ENCODE measurements at regions not wholly inside any gene's neighbourhood (a gene's known extent, or its start where the extent isn't known, plus 50 kb on each side); places are given as distances from the start of the nearest gene placed in this dataset.

DNA sequence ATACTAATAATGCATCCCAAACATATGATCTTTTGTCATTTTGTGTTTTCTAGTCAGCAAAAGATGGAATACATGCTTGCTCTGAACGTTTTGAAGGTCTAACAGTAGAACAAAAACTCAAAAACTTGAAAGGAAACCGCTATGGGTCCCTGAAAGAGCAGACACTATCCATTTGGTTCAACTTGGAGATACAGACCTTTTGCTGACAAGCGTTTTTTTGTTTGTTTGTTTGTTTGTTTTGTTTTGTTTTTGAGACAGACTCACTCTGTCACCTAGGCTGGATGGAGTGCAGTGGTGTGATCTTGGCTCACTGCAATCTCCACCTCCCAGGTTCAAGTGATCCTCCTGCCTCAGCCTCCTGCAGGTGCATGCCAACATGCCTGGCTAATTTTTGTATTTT is 644.3 kb upstream of the PTCHD4 start:
- TF ChIP-seq, protein P1, sequence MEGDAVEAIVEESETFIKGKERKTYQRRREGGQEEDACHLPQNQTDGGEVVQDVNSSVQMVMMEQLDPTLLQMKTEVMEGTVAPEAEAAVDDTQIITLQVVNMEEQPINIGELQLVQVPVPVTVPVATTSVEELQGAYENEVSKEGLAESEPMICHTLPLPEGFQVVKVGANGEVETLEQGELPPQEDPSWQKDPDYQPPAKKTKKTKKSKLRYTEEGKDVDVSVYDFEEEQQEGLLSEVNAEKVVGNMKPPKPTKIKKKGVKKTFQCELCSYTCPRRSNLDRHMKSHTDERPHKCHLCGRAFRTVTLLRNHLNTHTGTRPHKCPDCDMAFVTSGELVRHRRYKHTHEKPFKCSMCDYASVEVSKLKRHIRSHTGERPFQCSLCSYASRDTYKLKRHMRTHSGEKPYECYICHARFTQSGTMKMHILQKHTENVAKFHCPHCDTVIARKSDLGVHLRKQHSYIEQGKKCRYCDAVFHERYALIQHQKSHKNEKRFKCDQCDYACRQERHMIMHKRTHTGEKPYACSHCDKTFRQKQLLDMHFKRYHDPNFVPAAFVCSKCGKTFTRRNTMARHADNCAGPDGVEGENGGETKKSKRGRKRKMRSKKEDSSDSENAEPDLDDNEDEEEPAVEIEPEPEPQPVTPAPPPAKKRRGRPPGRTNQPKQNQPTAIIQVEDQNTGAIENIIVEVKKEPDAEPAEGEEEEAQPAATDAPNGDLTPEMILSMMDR (IDR thresholded peaks at IDR 0.05; ENCODE audit: low read length), result no peak
- no peak for TF ChIP-seq EZH2 (IDR thresholded peaks at IDR 0.05; ENCODE audit: borderline replicate concordance, low read length)

Measured in OCI-LY1 (cell line).